Lower leg skin (tissue), 3 donors: ENCODE measurements at regions not wholly inside any gene's neighbourhood (a gene's known extent, or its start where the extent isn't known, plus 50 kb on each side); places are given as distances from the start of the nearest gene placed in this dataset.

Experiments
- CTCF ChIP-seq, 3 donors: fragments of 450-650 bp; IDR thresholded peaks; one replicate each; pipeline ENCODE4 v1.5.1; 2016; ENCODE audit warnings: antibody characterized with exemption in 3 of 3, mild to moderate bottlenecking in 3 of 3, moderate library complexity in 2 of 3
- POLR2A ChIP-seq, 2 donors: fragments of 450-650 bp; IDR thresholded peaks; one replicate each; pipeline ENCODE4 v1.6.1; 2016 to 2017; ENCODE audit warnings: antibody characterized with exemption in 2 of 2, mild to moderate bottlenecking in 1 of 2, moderate library complexity in 1 of 2

GRCh38 chr1:96374076-96374762 lies 347.4 kb upstream of the PTBP2 start:
- TF ChIP-seq POLR2A (IDR thresholded peaks at IDR 0.05) (no peak), CTCF (IDR thresholded peaks at IDR 0.05) (no peak)
